Stimulated activated naive B cell treated with anti-CD40 and anti-IgM and Interleukin-4, amounts not matched to agents 10 μg/mL and 1 μg/mL and 100 μg/mL, for 72 hours (primary cell): ENCODE measurements at regions not wholly inside any gene's neighbourhood (a gene's known extent, or its start where the extent isn't known, plus 50 kb on each side); places are given as distances from the start of the nearest gene placed in this dataset.

ENCODE experiments used
- ATAC-seq, 2 donors: fragments of 150-1000 bp; cut with Tn5 transposase; replicated peaks; 2 replicates each; pipeline ENCODE4 v1.10.0; 2021; ENCODE audit warnings: moderate library complexity in 1 of 2
- DNase-seq: peaks from one replicate; pipeline ENCODE4 v3.0.0; 2021
- H3K27ac Mint-ChIP-seq: one replicate; pipeline ENCODE4 v1.8.0; 2022; ENCODE audit warnings: mild to moderate bottlenecking, mixed read lengths
- H3K27me3 Mint-ChIP-seq, 2 donors: one replicate each; pipeline ENCODE4 v1.8.0; 2022; ENCODE audit warnings: mixed read lengths in 2 of 2
- H3K36me3 Mint-ChIP-seq, 2 donors: one replicate each; pipeline ENCODE4 v1.8.0; 2022; ENCODE audit warnings: mixed read lengths in 2 of 2, mild to moderate bottlenecking in 1 of 2
- H3K4me1 Mint-ChIP-seq, 2 donors: one replicate each; pipeline ENCODE4 v1.8.0; 2022; ENCODE audit warnings: mixed read lengths in 2 of 2, mild to moderate bottlenecking in 1 of 2
- H3K4me3 Mint-ChIP-seq, 2 donors: one replicate each; pipeline ENCODE4 v1.8.0; 2022; ENCODE audit warnings: mild to moderate bottlenecking in 2 of 2, mixed read lengths in 2 of 2, moderate library complexity in 1 of 2
- H3K9me3 Mint-ChIP-seq, 2 donors: one replicate each; pipeline ENCODE4 v1.8.0; 2022; ENCODE audit warnings: mixed read lengths in 2 of 2, mild to moderate bottlenecking in 1 of 2

GRCh38 chrX:7435822-7436221 is 287.9 kb upstream of the PUDP start:
- Mint-ChIP-seq H3K4me1 (no peaks in the 10 kb centered on the region), H3K9me3 (peaks cover 0 to 4% of the 10 kb centered on the region in 2 donors), H3K36me3 (no peaks in the 10 kb centered on the region), H3K4me3 (no peak overlapping the region), H3K27me3 (peaks cover 0 to 4% of the 10 kb centered on the region in 2 donors), H3K27ac (no peak overlapping the region)
- no peak for DNase-seq
- no peak for ATAC-seq

DNA sequence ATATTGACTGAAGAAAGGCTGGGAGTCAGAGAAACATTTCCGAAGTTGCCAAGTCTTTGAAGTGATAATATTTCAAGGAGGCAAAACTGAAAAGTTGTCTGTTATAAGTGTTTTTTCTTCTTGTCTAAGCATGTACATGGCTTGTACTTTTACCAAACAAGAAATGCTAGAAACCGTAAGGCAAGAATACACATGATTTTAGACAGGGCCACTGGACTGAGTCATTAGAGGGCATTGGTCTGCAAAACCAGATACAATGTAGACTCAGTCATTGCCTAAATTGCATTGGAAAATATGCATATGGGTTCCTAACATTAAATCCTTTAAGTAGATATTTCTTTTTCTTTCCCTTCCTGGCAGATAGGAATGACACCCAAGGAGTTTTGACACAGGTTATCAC is 284.9 kb upstream of the PUDP start:
- H3K4me1 Mint-ChIP-seq = no peaks in the 10 kb centered on the region
- ATAC-seq = no peak
- no peak overlapping the region for H3K4me3 Mint-ChIP-seq
- H3K9me3 Mint-ChIP-seq = peaks cover 0 to 9% of the 10 kb centered on the region in 2 donors
- no peak for DNase-seq
- peaks cover 0 to 6% of the 10 kb centered on the region in 2 donors for H3K27me3 Mint-ChIP-seq
- H3K27ac Mint-ChIP-seq = no peak overlapping the region
- no peaks in the 10 kb centered on the region for H3K36me3 Mint-ChIP-seq

DNA sequence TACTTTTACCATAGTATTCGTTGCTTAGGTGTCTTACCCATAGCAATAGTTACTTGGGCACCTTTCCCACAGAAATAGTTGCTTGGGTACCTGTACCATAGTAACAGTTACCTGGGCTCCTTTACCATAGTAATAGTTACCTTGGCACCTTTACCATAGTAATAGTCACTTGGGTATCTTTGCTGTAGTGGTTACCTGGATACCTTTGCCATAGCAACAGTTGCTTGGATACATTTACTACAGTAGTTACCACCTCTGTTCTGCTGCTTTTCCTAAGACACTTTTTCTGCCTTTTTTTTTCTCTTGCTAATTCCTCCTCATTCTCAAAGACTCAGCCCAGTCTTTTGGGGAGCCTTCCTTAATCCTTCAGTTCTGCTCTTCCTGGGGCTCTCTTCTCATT is 272.8 kb upstream of the PUDP start:
- no peak overlapping the region for H3K4me3 Mint-ChIP-seq
- DNase-seq (no peak), ATAC-seq (no peak)
- no peaks in the 10 kb centered on the region for H3K36me3 Mint-ChIP-seq
- H3K4me1 Mint-ChIP-seq = no peaks in the 10 kb centered on the region
- peaks cover 0 to 7% of the 10 kb centered on the region in 2 donors for H3K27me3 Mint-ChIP-seq
- no peak overlapping the region for H3K27ac Mint-ChIP-seq
- H3K9me3 Mint-ChIP-seq = no peaks in the 10 kb centered on the region

- ATAC-seq (no peak), DNase-seq (no peak)
- H3K4me3 Mint-ChIP-seq = no peak overlapping the region
- H3K27me3 Mint-ChIP-seq = no peaks in the 10 kb centered on the region
- no peak overlapping the region for H3K27ac Mint-ChIP-seq
- no peaks in the 10 kb centered on the region for H3K36me3 Mint-ChIP-seq
- no peaks in the 10 kb centered on the region for H3K4me1 Mint-ChIP-seq
- peaks cover 3 to 7% of the 10 kb centered on the region in 2 donors for H3K9me3 Mint-ChIP-seq
Observed at GRCh38 chrX:7414753-7415152, 266.8 kb upstream of the PUDP start.

DNA sequence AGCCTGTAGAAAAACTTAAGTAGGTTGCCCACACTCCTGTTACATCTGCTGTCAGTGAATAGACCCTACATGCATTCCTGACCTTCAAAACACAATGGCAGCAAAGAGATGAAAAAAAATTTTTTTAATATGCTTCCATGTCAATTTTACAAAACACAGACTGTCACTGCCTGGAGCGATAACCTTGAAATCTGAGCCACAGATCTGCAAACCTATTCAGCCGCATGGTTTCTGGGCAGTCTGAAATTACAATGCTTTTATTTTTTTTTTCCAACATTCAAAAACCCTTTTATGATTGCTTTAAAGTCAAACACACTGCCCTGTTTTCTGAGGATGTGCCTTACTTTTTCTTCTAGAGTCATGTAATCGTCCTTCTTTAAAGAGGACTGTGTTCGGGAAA is 264.9 kb upstream of the PUDP start:
- Mint-ChIP-seq H3K27ac (no peak overlapping the region), H3K36me3 (no peaks in the 10 kb centered on the region), H3K4me3 (no peak overlapping the region), H3K4me1 (no peaks in the 10 kb centered on the region), H3K9me3 (peaks cover 4 to 7% of the 10 kb centered on the region in 2 donors), H3K27me3 (no peaks in the 10 kb centered on the region)
- DNase-seq = no peak
- no peak for ATAC-seq

DNA sequence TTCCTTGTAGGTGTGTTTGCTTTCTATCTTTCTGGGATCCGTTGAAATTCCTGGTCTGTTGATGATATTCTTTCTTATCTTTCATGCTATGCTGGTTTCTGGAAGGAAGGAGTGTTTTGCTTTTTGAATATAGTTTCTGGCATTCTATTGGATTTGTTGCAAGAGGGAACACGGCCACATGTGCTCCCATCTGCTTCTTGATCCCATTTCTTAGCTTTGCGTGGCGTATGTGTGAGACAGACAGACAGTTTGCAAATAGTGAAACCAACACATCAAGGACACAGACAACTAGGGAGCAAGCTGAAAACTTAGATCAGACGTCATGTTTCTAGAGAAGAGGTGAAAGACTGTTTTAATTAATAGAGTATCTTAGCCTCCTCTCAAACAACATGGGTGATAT is 261.9 kb upstream of the PUDP start:
- H3K27me3 Mint-ChIP-seq = no peaks in the 10 kb centered on the region

DNA sequence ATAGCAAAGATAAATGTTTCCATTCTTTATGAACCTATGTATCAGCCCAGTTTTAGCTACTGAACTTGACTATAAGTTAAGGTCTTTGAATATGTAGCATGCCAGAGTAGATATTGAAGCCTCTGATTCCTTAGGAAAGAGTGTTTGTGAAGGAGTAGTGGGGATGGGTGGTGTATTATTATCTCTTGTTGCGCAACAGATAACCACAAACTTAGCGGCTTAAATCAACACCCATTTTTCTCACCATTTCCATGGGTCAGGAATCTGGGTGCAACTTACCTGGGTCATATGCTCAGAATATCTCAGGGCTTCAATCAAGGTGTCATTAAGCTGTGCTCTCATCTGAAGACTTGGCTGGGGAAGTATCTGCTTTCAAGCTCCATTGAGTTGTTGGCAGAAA is 251.4 kb upstream of the PUDP start:
- no peak for ATAC-seq
- Mint-ChIP-seq H3K27me3 (peaks cover 0 to 4% of the 10 kb centered on the region in 2 donors), H3K27ac (no peak overlapping the region), H3K36me3 (peaks cover 0 to 3% of the 10 kb centered on the region in 2 donors), H3K4me3 (no peak overlapping the region), H3K9me3 (peaks cover 0 to 12% of the 10 kb centered on the region in 2 donors), H3K4me1 (no peaks in the 10 kb centered on the region)
- DNase-seq = no peak

More for the DNA sequence above, 261.9 kb upstream of the PUDP start:
- Mint-ChIP-seq H3K4me3 (no peak overlapping the region), H3K4me1 (no peaks in the 10 kb centered on the region), H3K27ac (no peak overlapping the region), H3K36me3 (no peaks in the 10 kb centered on the region), H3K9me3 (peaks cover 4 to 7% of the 10 kb centered on the region in 2 donors)
- ATAC-seq (no peak), DNase-seq (no peak)

DNA sequence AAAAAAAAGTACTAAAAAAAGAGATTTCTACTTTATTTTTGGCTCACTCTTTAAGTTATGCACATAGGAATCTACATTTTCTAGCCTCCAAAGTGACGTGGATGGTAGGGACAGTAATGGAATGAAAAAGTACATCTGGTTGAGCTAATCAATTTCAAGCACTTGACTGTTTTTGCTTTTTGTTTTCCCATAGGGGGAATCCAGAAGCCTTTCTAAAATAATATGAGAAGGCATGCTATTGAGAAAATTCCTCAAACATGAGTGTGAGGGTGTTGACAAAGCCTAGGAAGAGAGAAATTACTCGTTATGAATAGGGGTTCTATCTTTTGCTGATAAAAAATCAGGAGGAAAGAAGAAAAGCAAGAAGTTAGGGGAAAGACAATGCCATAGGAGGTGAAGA is 242.5 kb upstream of the PUDP start:
- Mint-ChIP-seq H3K4me1 (no peaks in the 10 kb centered on the region), H3K27me3 (no peaks in the 10 kb centered on the region), H3K4me3 (no peak overlapping the region), H3K9me3 (no peaks in the 10 kb centered on the region), H3K27ac (no peak overlapping the region), H3K36me3 (no peaks in the 10 kb centered on the region)
- no peak for DNase-seq
- no peak for ATAC-seq

- H3K4me3 Mint-ChIP-seq = no peak overlapping the region
- no peaks in the 10 kb centered on the region for H3K27me3 Mint-ChIP-seq
- H3K9me3 Mint-ChIP-seq = no peaks in the 10 kb centered on the region
- no peaks in the 10 kb centered on the region for H3K36me3 Mint-ChIP-seq
- ATAC-seq = no peak
- no peaks in the 10 kb centered on the region for H3K4me1 Mint-ChIP-seq
- H3K27ac Mint-ChIP-seq = no peak overlapping the region
- no peak for DNase-seq
Observed at GRCh38 chrX:7389576-7389975, 241.6 kb upstream of the PUDP start.

GRCh38 chrX:7385131-7385530 is 237.2 kb upstream of the PUDP start:
- H3K36me3 Mint-ChIP-seq = no peaks in the 10 kb centered on the region
- H3K4me3 Mint-ChIP-seq = no peak overlapping the region
- H3K9me3 Mint-ChIP-seq = no peaks in the 10 kb centered on the region
- ATAC-seq = no peak
- H3K27me3 Mint-ChIP-seq = no peaks in the 10 kb centered on the region
- DNase-seq = no peak
- peaks cover 0 to 4% of the 10 kb centered on the region in 2 donors for H3K4me1 Mint-ChIP-seq
- no peak overlapping the region for H3K27ac Mint-ChIP-seq

DNA sequence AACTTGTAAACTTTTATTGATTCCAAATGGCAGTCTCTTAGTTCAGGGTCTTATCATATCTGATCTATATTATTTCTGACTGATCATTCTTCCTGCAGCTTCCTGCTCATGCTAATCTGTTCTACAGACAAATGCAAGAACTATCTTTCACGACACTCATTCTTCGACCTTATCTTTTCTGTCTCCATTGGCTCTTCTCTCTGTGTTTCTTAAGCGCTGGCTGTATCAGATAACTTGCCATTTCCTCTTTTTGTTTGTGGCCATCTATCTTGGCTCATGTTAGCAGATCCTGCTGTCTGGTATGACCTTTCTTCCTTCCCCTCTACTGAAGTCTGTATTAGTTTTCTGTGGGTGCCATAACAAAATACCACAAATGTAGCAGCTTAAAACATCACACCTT is 230.5 kb upstream of the PUDP start:
- peaks cover 0 to 3% of the 10 kb centered on the region in 2 donors for H3K27me3 Mint-ChIP-seq
- no peak for DNase-seq
- H3K27ac Mint-ChIP-seq = no peak overlapping the region
- H3K4me3 Mint-ChIP-seq = no peak overlapping the region
- H3K36me3 Mint-ChIP-seq = peaks cover 0 to 15% of the 10 kb centered on the region in 2 donors
- H3K9me3 Mint-ChIP-seq = peaks cover 0 to 19% of the 10 kb centered on the region in 2 donors
- H3K4me1 Mint-ChIP-seq = peaks cover 0 to 4% of the 10 kb centered on the region in 2 donors
- no peak for ATAC-seq

- Mint-ChIP-seq H3K27me3 (no peaks in the 10 kb centered on the region), H3K4me1 (no peaks in the 10 kb centered on the region), H3K9me3 (peaks cover 2 to 28% of the 10 kb centered on the region in 2 donors), H3K27ac (no peak overlapping the region), H3K36me3 (peaks cover 0 to 29% of the 10 kb centered on the region in 2 donors), H3K4me3 (no peak overlapping the region)
- DNase-seq = no peak
- no peak for ATAC-seq
Observed at GRCh38 chrX:7372825-7373525, 225.0 kb upstream of the PUDP start.

DNA sequence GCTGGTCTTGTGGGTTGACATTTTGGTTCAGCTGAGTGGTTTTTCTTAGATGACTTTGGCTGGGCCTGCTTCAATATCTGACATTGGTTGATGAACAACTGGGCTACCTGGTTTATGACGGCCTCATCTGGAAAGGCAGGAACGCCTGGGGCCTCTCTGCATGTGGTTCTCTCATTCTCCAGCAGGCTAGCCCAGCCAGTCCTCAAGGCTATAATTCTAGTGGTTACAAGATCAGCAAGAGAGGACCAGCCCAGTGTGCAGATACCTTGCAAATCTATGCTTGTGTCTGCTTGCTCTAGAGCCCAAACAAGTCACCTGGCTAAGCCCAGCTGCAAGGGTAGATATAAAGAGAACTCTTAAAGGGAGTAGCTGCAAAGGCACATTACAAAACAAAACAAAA is 214.2 kb upstream of the PUDP start:
- H3K27me3 Mint-ChIP-seq = no peaks in the 10 kb centered on the region
- no peaks in the 10 kb centered on the region for H3K4me1 Mint-ChIP-seq
- peaks cover 1 to 2% of the 10 kb centered on the region in 2 donors for H3K36me3 Mint-ChIP-seq
- ATAC-seq (no peak), DNase-seq (no peak)
- peaks cover 1 to 8% of the 10 kb centered on the region in 2 donors for H3K9me3 Mint-ChIP-seq
- no peak overlapping the region for H3K4me3 Mint-ChIP-seq
- no peak overlapping the region for H3K27ac Mint-ChIP-seq

DNA sequence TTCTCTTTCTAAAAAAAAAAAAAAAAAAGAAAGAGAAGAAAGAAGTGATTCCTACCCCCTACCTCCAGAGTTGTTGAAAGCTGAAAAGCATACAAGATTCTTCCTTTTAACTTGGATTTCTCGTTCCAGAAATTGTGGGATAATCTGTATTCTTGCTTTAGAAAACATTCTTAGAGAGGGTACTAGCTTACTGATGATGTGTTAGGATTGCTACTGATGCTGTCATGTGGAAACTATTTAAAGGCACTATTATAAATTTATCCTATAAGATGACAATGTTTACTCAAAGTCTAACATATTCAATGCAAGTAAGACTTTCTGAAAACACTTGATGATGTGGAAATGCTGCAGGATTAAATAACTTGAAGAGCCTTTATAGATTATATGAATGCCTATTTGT is 204.0 kb upstream of the PUDP start:
- Mint-ChIP-seq H3K9me3 (no peaks in the 10 kb centered on the region), H3K4me1 (no peaks in the 10 kb centered on the region)

DNA sequence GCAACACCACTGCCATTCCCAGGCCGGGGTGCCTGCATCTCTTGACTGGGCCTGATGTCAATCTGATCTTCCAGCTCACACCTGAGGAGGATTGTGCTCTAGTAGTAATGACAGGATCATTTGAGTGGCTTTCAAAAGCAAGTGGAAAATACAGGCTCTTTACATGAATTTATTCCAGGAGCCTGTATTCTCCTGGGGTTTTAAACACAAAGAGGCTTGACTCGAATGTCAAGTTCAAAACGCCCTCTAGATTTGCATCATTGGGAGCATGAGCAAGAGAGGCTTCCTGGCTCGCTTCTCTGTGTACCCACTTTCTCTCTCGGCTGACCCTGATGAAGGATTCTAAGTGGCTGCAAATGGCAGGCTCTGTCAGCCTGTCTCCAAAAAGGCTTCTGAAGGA is 199.5 kb upstream of the PUDP start:
- Mint-ChIP-seq H3K9me3 (no peaks in the 10 kb centered on the region), H3K27me3 (no peaks in the 10 kb centered on the region), H3K36me3 (peaks cover 9 to 15% of the 10 kb centered on the region in 2 donors), H3K4me1 (no peaks in the 10 kb centered on the region), H3K27ac (no peak overlapping the region), H3K4me3 (no peak overlapping the region)
- DNase-seq (no peak), ATAC-seq (no peak)

More for the DNA sequence above, 204.0 kb upstream of the PUDP start:
- ATAC-seq (no peak), DNase-seq (no peak)
- Mint-ChIP-seq H3K4me3 (no peak overlapping the region), H3K27me3 (no peaks in the 10 kb centered on the region), H3K27ac (no peak overlapping the region), H3K36me3 (peaks cover 6 to 15% of the 10 kb centered on the region in 2 donors)
